ENCODE measurements at regions not wholly inside any gene's neighbourhood (a gene's known extent, or its start where the extent isn't known, plus 50 kb on each side); places are given as distances from the start of the nearest gene placed in this dataset.
"Not testable (repeated sequence)": the region's sequence is repeated elsewhere in the genome, so short reads cannot be mapped to it uniquely, and the experiment has no call there.

DNA sequence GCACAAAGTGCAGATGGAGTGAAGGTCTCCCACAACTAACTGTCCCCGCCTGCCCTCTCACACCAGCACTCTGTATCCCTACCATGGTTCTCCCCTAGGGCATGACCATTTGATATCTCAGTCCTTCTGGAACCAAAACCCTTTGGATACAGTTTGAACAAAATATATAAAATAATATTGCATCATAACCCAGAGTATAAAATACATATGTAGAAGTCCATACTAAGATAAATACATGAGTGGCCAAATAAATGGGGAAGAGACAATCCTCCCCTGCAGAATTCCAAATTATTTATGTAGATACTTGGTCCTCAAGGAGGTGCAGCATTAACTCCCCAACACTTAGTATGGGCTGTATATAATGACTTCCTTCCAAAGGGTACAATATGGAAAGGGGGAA lies 207.4 kb downstream of the RRAGC start:
- H3K9me3 Mint-ChIP-seq = no peaks in the 10 kb centered on the region
- no peaks in the 10 kb centered on the region for H3K4me1 Mint-ChIP-seq (ENCODE audit: low read depth)

DNA sequence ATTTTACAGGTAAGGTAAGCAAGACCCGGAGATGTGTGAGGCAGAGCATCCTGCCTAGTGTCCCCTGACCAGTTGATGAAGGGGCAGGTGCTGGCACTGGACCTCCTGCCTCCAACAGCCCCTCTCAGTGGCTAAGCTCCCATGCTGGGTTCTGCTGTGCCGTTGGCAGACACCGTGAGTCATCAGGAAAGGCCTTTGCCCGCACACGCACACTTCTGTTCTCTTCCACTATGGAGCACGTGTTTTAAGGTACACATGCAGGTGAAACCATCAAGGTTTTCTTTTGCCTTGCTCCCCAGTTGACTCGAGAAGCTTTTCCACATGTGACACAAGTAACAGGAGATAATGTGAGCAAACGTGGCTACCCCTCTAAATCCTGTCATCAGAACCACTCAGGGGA lies 207.9 kb downstream of the RRAGC start:
- H3K4me1 Mint-ChIP-seq (ENCODE audit: low read depth) = no peaks in the 10 kb centered on the region
- H3K36me3 Mint-ChIP-seq (ENCODE audit: low read depth) = no peaks in the 10 kb centered on the region
- no peaks in the 10 kb centered on the region for H3K9me3 Mint-ChIP-seq
- no peak overlapping the region for H3K27ac Mint-ChIP-seq
- DNase-seq (ENCODE audit: low spot score) = no peak
- no peak overlapping the region for H3K4me3 Mint-ChIP-seq
- H3K27me3 Mint-ChIP-seq (ENCODE audit: low read depth) = peaks cover 1% of the 10 kb centered on the region

More for the DNA sequence above, 207.4 kb downstream of the RRAGC start:
- DNase-seq (ENCODE audit: low spot score) = no peak
- Mint-ChIP-seq H3K27me3 (ENCODE audit: low read depth) (peaks cover 6% of the 10 kb centered on the region), H3K27ac (no peak overlapping the region), H3K36me3 (ENCODE audit: low read depth) (no peaks in the 10 kb centered on the region), H3K4me3 (no peak overlapping the region)

DNA sequence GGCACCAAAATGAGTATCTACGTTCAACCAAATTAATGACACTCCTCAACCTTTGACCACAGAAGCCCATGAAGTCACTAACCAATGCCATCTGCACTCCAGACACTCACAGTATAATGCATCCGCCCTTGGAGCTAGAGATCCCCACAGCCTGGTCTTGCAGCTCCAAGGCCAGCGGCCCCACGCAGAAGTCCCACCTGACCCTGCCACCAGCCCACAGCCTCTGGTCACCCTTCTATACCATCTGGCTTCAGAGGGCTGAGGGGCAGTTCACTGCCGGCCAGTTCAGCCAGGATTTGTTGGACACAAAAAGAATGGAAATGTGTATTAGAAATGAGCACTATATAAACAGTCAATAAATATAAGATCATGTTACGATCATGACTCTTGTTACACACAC lies 211.2 kb downstream of the RRAGC start:
- no peak overlapping the region for H3K4me3 Mint-ChIP-seq
- H3K9me3 Mint-ChIP-seq = no peaks in the 10 kb centered on the region
- no peaks in the 10 kb centered on the region for H3K27me3 Mint-ChIP-seq (ENCODE audit: low read depth)
- H3K36me3 Mint-ChIP-seq (ENCODE audit: low read depth) = no peaks in the 10 kb centered on the region
- H3K27ac Mint-ChIP-seq = no peak overlapping the region
- DNase-seq (ENCODE audit: low spot score) = no peak
- no peaks in the 10 kb centered on the region for H3K4me1 Mint-ChIP-seq (ENCODE audit: low read depth)

DNA sequence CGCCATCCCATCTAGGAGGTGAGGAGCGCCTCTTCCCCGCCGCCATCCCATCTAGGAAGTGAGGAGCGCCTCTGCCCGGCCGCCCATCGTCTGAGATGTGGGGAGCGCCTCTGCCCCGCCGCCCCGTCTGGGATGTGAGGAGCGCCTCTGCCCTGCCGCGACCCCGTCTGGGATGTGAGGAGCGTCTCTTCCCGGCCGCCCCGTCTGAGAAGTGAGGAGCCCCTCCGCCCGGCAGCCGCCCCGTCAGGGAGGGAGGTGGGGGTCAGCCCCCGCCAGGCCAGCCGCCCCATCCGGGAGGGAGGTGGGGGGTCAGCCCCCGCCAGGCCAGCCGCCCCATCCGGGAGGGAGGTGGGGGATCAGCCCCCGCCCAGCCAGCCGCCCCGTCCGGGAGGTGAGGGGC lies 212.2 kb downstream of the RRAGC start:
- not testable (repeated sequence) for H3K9me3 Mint-ChIP-seq; H3K27ac Mint-ChIP-seq; H3K4me1 Mint-ChIP-seq (ENCODE audit: low read depth); H3K36me3 Mint-ChIP-seq (ENCODE audit: low read depth); H3K4me3 Mint-ChIP-seq; DNase-seq (ENCODE audit: low spot score); H3K27me3 Mint-ChIP-seq (ENCODE audit: low read depth)

DNA sequence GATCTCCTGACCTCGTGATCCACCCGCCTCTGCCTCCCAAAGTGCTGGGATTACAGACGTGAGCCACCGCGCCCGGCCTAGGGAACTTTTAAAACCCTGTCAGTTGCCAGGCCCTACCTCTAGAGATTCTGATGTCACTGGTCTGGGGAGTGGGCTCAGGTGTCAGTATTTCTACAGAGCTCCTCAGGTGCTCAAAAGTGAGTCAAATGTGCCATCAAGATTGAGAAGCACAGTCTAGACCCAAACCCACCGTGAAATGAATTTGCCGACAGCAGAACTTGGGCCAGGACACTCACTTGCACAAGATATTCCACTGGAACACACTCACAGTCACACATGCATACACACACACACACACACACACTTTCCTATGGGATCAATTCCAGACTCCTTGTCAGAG lies 215.5 kb downstream of the RRAGC start:
- no peak overlapping the region for H3K4me3 Mint-ChIP-seq
- no peak for DNase-seq (ENCODE audit: low spot score)
- H3K9me3 Mint-ChIP-seq = peaks cover 6% of the 10 kb centered on the region
- H3K36me3 Mint-ChIP-seq (ENCODE audit: low read depth) = no peaks in the 10 kb centered on the region
- no peak overlapping the region for H3K27ac Mint-ChIP-seq
- H3K4me1 Mint-ChIP-seq (ENCODE audit: low read depth) = no peaks in the 10 kb centered on the region
- no peaks in the 10 kb centered on the region for H3K27me3 Mint-ChIP-seq (ENCODE audit: low read depth)

DNA sequence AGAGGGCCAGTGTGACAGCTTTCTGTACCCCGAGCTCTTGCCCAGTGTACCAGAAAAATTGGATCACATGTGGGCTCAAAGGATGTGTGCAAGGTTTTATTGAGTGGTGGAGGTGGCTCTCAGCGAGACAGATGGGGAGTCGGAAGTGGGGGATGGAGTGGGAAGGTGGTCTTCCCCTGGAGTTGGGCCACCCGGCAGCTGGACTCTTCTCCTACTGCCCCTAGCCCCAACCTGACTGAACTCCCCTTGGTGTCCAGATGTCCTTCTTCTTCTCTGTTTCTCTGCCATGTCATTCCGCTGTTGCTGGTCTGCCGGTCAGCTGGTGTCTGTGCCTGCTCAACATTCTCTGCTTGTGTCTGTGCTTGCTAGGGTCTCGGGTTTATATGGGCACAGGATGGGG lies 217.9 kb downstream of the RRAGC start:
- Mint-ChIP-seq H3K27ac (no peak overlapping the region), H3K4me3 (no peak overlapping the region), H3K36me3 (ENCODE audit: low read depth) (no peaks in the 10 kb centered on the region), H3K4me1 (ENCODE audit: low read depth) (no peaks in the 10 kb centered on the region), H3K27me3 (ENCODE audit: low read depth) (peaks cover 3% of the 10 kb centered on the region), H3K9me3 (peaks cover 6% of the 10 kb centered on the region)
- no peak for DNase-seq (ENCODE audit: low spot score)

DNA sequence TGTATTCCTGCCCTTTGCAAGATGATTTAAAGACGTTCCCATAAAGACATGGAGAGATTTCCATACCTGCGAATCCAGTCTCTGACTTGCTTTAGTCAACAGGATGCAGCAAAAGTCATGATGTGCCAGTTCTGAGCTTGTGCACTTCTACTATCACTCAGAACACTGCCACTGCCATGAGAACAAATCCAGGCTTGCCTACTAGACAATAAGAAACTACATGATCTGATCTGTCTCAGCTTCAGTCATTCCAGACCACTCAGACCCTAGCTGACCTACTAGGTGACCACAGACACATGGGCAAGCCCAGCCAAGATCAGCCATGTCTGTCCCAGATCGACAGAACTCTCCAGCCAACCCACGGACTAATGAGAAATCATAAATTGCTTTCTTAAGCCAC lies 219.2 kb downstream of the RRAGC start:
- peaks cover 7% of the 10 kb centered on the region for H3K27me3 Mint-ChIP-seq (ENCODE audit: low read depth)
- no peaks in the 10 kb centered on the region for H3K36me3 Mint-ChIP-seq (ENCODE audit: low read depth)

DNA sequence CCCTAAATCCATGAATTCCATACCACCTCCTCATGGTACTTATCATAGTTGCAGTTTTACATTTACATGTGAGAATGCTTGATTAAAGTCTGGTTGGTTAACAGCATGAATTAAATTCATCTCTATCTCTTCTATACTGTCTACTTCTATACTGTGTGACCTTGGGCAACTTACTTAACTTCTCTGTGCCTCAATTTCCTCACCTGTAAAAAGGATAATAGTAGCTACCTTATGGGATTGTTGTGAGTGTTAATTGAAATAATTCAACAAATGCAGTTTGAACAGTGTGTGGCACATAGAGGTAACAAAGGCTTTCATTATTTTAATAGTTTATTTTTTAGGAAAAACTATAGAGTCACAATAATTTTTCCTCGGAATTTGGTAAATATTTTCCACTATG lies 231.3 kb downstream of the RRAGC start:
- no peak overlapping the region for H3K27ac Mint-ChIP-seq

More for the DNA sequence above, 219.2 kb downstream of the RRAGC start:
- no peak for DNase-seq (ENCODE audit: low spot score)
- Mint-ChIP-seq H3K9me3 (peaks cover 6% of the 10 kb centered on the region), H3K4me1 (ENCODE audit: low read depth) (no peaks in the 10 kb centered on the region), H3K4me3 (no peak overlapping the region), H3K27ac (no peak overlapping the region)

DNA sequence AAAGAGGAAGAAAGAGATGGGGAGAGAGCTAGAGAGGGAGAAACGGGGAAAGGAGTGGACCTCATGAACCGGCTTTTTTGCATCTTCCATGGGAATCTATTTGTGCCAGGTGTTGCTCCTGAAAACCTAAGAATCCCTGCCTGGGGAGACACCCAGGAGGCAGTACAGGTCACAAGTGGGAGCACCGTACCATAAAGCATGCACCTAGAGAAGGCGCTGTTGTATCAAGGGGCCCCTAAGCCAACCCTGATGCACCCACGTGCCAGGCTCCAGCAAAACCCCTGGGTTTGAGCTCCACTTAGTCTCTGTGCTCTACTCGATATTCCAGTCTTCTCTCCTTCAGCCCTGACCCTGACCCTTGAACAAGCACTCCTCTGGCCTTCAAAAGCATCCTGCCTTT lies 233.6 kb downstream of the RRAGC start:
- no peaks in the 10 kb centered on the region for H3K4me1 Mint-ChIP-seq (ENCODE audit: low read depth)
- H3K27me3 Mint-ChIP-seq (ENCODE audit: low read depth) = peaks cover 6% of the 10 kb centered on the region
- no peaks in the 10 kb centered on the region for H3K36me3 Mint-ChIP-seq (ENCODE audit: low read depth)
- no peaks in the 10 kb centered on the region for H3K9me3 Mint-ChIP-seq
- no peak overlapping the region for H3K27ac Mint-ChIP-seq
- no peak for DNase-seq (ENCODE audit: low spot score)
- H3K4me3 Mint-ChIP-seq = no peak overlapping the region

More for the DNA sequence above, 231.3 kb downstream of the RRAGC start:
- Mint-ChIP-seq H3K27me3 (ENCODE audit: low read depth) (peaks cover 9% of the 10 kb centered on the region), H3K9me3 (no peaks in the 10 kb centered on the region), H3K4me1 (ENCODE audit: low read depth) (no peaks in the 10 kb centered on the region), H3K4me3 (no peak overlapping the region), H3K36me3 (ENCODE audit: low read depth) (no peaks in the 10 kb centered on the region)
- DNase-seq (ENCODE audit: low spot score) = no peak

DNA sequence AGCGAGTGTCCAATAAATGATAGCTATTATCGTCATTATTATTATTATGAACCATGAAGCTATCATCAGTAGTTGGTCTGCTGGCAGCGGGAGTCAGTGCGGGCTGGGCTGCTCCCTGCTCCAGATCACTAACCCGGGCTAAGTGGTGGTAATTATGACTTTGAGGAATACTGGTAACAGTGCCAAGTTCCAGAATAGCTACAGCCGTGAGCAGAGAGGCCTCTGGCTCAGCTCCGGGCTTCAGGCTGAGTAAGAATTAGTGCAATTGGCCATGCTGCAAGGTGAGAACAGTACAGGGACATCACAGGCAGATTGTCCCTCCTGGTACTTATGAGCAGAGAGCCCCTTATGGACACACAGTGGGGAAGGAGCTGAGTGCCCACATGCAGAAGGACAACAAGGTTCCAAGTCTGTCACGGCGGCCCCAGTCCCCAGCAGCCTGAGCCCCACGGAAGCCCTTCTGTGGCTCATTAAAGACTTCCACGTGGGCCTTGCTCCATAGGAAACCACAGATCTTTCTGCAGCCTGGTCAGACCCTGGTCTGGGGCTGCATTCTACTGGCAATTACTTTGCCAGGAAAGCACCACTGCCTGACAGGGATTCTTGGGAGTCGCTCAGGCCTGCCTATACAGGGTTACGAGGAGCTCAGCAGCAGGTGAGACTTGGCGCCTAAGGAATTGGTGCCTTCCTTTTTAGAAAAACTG lies 235.1 kb downstream of the RRAGC start:
- Mint-ChIP-seq H3K27ac (no peak overlapping the region), H3K4me3 (no peak overlapping the region), H3K9me3 (no peaks in the 10 kb centered on the region), H3K4me1 (ENCODE audit: low read depth) (no peaks in the 10 kb centered on the region), H3K36me3 (ENCODE audit: low read depth) (no peaks in the 10 kb centered on the region), H3K27me3 (ENCODE audit: low read depth) (no peaks in the 10 kb centered on the region)
- DNase-seq (ENCODE audit: low spot score) = no peak

DNA sequence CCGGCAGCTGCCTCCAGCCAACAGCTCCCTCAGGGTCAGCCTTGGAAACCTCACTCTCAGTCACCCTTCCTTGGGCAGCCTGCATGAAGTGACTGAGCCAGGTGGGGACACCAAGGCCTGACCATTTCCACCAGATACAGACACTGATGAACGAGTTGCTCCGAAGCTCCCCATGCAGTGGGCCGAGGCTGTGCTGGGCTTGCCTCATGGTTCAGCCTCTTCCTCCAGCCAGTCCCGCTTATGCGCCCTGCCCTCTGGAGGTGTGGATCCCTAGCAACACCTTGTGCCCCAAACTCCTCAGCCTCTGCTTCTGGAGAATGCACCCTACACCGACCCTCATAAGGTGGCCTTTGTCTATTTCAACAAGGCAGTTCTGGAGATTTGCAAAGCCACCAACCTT lies 236.0 kb downstream of the RRAGC start:
- no peaks in the 10 kb centered on the region for H3K4me1 Mint-ChIP-seq (ENCODE audit: low read depth)
- no peaks in the 10 kb centered on the region for H3K36me3 Mint-ChIP-seq (ENCODE audit: low read depth)
- no peaks in the 10 kb centered on the region for H3K9me3 Mint-ChIP-seq
- H3K27ac Mint-ChIP-seq = no peak overlapping the region
- H3K27me3 Mint-ChIP-seq (ENCODE audit: low read depth) = peaks cover 3% of the 10 kb centered on the region
- DNase-seq (ENCODE audit: low spot score) = no peak
- H3K4me3 Mint-ChIP-seq = no peak overlapping the region

DNA sequence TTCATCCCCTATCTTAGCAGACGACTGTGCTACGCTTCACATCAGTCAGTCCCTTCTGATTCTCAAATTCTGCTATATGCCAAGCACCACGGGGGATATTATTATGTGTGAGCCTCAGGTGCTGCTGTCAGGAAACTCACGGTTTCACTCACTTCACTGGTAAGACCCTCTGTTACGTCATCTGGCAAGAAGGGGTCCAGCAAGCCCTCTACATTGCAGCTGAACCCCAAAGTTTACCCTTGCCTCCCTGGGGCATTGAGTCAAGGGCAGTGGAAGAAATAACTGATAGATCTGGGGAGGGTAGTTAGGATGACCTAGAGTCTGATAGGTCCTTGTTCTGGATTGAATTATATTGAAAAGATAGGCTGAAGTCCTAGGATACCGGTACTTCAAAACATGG lies 237.4 kb downstream of the RRAGC start:
- H3K36me3 Mint-ChIP-seq (ENCODE audit: low read depth) = no peaks in the 10 kb centered on the region
- no peak overlapping the region for H3K4me3 Mint-ChIP-seq
- no peak for DNase-seq (ENCODE audit: low spot score)
- H3K27me3 Mint-ChIP-seq (ENCODE audit: low read depth) = peaks cover 3% of the 10 kb centered on the region
- no peak overlapping the region for H3K27ac Mint-ChIP-seq
- H3K9me3 Mint-ChIP-seq = no peaks in the 10 kb centered on the region
- no peaks in the 10 kb centered on the region for H3K4me1 Mint-ChIP-seq (ENCODE audit: low read depth)

DNA sequence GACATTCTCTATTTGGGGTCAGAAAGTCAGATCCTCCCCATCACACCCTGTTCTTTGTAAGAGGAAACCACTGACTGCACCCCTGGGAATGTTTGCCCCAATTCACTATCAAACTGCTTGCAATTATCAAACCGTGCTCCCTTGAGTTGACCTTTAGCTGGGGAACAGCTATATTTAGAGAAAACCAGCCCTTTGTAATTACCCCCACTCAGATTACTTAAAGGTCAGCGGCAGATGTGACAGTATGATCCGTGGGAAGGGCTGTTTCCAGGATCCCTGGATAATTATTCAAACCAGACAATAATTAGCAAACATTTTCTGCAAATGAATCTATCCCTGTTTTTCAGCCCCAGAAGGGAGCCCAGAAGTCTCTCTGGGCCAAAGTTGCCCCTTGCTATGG lies 242.7 kb downstream of the RRAGC start:
- no peaks in the 10 kb centered on the region for H3K9me3 Mint-ChIP-seq
- H3K4me3 Mint-ChIP-seq = no peak overlapping the region
- H3K4me1 Mint-ChIP-seq (ENCODE audit: low read depth) = no peaks in the 10 kb centered on the region
- no peaks in the 10 kb centered on the region for H3K36me3 Mint-ChIP-seq (ENCODE audit: low read depth)
- H3K27me3 Mint-ChIP-seq (ENCODE audit: low read depth) = peaks cover 3% of the 10 kb centered on the region
- DNase-seq (ENCODE audit: low spot score) = no peak
- no peak overlapping the region for H3K27ac Mint-ChIP-seq

DNA sequence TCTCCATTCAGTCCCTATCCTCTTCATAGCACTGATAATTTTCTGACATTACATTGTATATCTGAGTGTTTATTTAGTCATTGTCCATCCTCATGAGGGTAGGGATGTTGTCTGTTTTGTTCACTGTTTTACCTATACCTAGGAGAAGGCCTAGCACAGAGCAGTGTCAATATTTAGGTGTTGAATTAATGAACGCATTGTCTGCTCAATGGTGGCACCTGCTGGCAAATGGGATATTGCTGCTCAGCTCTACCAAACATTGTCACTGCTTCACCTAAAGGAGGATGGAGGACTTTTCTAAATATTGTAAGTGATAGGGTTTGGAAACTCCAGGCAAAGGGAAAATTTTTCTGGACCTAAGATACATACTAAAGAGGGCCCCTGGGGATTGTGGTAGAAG lies 243.9 kb downstream of the RRAGC start:
- H3K36me3 Mint-ChIP-seq (ENCODE audit: low read depth) = no peaks in the 10 kb centered on the region
- no peak overlapping the region for H3K27ac Mint-ChIP-seq
- no peaks in the 10 kb centered on the region for H3K4me1 Mint-ChIP-seq (ENCODE audit: low read depth)
- peaks cover 3% of the 10 kb centered on the region for H3K27me3 Mint-ChIP-seq (ENCODE audit: low read depth)
- no peak for DNase-seq (ENCODE audit: low spot score)
- H3K4me3 Mint-ChIP-seq = no peak overlapping the region
- no peaks in the 10 kb centered on the region for H3K9me3 Mint-ChIP-seq

DNA sequence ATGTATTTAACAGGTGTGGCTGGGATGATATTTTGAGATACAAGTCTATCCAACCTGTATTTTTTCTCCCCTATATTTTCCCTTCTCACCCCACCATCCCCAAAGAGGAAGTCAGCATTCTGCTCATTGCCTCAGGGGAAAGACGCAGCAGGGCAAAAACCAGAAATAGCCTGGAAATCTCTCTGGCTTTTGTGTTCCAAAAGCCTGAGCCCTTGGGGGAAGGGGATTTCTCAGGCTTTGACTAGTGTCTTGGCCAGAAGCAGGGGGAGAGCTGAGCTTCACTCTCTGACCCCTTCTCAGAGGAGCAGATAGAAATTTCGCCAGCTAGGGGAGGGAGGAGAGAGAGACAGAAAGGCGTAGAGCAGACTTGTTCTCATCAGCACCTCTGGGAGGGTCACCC lies 244.7 kb downstream of the RRAGC start:
- H3K27me3 Mint-ChIP-seq (ENCODE audit: low read depth) = peaks cover 4% of the 10 kb centered on the region
- H3K9me3 Mint-ChIP-seq = no peaks in the 10 kb centered on the region
- no peak overlapping the region for H3K27ac Mint-ChIP-seq
- no peaks in the 10 kb centered on the region for H3K4me1 Mint-ChIP-seq (ENCODE audit: low read depth)
- H3K4me3 Mint-ChIP-seq = no peak overlapping the region
- no peaks in the 10 kb centered on the region for H3K36me3 Mint-ChIP-seq (ENCODE audit: low read depth)
- no peak for DNase-seq (ENCODE audit: low spot score)

All from T-helper 2 cell treated with Interferon-gamma antibody and Interleukin-4, amounts not matched to agents 5 μg/mL and 100 μg/mL, for 36 hours (primary cell).